Hematopoietic multipotent progenitor cell (in vitro differentiated cells): ENCODE measurements at regions not wholly inside any gene's neighbourhood (a gene's known extent, or its start where the extent isn't known, plus 50 kb on each side); places are given as distances from the start of the nearest gene placed in this dataset.

Experiments
- DNase-seq, 3 donors: peaks; one replicate each; pipeline ENCODE4 v3.0.0-alpha.2; 2011 to 2015; ENCODE audit warnings: low read depth in 2 of 3, low spot score in 2 of 3

DNA sequence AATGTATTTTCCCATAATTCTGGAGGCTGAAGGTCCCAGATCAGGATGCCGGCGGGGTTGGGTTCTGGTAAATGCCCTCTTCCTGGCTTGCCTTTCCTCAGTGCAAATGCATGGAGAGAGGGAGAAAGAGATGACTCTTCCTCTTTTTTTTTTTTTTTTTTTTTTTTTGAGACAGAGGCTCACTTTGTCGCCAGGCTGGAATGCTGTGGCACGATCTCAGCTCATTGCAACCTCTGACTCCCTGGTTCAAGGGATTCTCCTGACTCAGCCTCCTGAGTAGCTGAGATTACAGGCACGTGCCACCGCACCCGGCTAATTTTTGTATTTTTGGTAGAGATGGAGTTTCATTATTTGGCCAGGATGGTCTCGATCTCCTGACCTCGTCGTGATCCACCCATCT, 300.0 kb upstream of the TAS2R1 start:
- no peak for DNase-seq

DNA sequence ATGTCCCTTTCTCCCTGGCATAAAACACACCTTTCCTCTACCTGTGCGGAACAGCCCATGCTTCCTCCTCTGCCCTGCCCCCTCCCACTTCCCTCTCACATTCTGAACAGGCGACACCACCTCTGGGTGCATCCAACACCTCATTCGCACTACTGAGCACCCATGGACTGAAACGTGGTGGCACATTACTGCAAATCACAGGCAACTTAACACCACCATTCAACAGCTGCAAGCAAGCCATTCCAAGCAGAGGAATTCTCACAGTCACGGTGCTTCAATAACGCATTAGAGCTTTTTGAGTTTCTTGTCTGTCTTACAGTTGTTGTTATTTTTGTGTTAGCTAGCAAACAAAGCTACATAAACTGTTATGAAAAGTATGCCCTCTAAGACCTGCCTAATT, 298.2 kb upstream of the TAS2R1 start:
- no peak for DNase-seq

DNA sequence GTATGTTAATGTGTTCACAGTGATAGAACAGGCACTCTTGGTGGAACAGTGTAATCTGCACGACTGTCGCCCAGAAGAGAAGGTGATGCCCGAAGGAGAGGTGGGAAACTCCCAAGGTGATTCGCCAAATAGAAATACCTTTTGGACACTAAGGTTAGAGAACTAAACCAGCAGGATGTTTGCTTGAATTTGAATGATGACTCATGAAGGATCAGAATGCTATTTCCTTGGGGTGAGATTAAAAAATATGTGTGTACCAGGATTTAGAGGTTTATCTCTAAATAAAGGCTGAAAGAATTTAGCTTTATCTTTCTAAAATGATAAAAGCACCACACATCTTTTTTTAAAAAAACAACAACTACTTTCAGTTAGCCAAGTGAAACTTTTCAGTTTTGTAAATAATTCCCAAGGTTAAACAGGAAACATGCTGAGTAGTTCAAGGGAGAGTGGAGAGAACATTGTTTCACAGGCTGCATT, 297.4 kb upstream of the TAS2R1 start:
- no peak for DNase-seq

DNA sequence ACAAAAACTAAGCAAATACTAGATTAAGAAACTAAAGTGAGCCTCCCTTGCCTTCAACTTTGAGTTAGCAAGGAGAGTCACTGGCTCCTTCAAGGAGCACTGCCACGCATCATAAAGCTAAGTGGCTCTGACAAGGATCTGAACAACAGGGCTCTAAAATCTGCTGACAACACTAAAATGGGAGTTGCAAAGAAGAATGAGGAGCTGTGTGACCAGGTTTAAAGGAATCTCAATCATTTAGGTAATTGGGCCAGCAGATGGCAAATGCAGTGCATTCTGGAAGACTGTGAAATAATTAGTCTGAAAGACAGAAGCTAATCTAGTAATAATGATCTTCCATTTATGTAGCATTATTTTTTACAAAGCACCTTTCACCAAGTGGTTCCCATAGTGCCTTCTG, 297.0 kb upstream of the TAS2R1 start:
- DNase-seq: no peak

DNA sequence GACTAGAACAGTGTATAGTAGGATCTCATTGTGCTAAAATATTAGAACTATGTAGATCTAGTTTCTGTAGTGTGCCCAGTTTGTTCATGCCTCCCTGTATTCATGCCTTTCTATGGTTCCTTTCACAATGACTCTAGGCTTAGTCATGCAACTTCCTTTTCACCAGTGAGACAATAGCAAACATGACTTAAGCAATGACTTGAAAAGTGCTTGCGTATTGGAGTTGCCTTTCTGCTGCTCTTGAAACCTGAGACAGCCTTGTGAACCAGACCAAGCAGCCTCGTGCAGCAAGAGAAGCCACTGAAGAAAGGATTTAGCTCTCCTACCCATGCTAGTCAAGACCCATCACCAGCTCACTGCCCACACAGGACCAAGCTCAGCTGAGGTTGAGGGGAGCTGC, 294.5 kb upstream of the TAS2R1 start:
- no peak for DNase-seq

DNA sequence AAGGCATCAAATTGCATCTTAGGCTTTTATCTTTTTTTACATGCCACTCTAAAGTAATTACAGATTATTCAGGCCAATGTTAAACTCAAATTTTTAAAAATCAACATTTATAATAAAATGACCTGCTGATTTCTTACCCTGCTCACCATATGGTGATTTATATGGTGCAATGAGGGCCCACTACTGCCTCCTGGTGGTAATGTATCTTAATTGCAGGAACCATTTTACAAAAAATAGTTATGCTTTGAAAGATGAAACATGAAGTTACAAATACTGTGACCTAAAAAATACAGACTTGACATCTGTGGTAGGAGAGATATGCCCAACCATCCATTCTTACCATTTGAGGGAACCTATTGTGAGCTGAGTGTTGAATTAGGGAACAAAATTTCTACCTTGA, 292.6 kb upstream of the TAS2R1 start:
- no peak for DNase-seq

DNA sequence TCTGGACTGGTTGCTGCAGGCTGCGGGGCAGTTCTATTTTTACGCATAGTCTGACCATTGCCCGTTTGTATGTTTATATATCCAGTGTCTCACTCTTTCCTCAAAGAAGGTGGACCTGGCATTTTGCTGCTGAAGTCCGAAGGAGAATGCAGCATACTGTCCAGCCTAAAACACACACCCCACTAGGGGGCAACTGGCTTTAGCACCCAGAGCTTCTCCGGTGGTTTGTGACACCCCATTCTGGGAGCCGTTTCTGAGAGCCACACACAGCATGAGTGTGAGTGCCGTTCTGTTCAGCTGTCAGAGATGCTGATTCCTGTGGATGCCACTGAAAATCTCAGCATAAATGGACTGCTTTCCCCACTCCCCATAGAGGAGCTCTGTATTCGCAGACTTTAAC, 290.5 kb upstream of the TAS2R1 start:
- DNase-seq: no peak

DNA sequence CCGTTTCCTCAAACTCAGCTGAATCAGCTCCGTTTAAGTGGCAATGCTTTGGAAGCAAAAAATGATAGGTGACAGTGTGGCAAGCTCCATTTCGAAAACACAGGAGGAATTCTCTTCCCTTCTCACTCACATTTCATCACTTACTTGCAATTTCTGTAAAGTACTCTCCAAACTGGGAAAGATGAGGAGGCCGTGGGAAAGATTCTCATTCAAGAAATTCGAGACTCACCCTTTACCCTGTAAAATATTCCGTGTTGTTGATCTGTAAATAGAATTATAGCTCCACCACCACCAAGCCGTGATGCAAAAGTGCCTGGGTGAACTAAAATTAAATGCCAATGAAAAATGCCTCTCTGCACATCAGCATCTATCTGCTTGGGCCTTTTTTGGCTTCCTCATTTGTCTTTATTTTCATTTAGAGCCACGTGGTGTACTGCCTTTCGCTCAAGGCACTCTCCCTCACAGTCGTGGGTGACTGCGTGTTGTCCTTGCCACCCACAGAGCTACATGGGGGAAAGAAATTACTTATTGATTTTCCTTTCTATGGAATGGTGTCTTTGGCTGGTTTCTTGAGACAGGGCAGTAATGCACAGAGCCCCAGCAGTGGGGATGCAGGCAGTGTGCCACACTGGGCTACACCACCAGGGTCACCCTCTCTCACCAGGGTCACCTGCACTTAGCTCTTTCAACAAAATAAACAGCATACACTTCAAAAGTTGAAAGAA, 289.3 kb upstream of the TAS2R1 start:
- DNase-seq: no peak

DNA sequence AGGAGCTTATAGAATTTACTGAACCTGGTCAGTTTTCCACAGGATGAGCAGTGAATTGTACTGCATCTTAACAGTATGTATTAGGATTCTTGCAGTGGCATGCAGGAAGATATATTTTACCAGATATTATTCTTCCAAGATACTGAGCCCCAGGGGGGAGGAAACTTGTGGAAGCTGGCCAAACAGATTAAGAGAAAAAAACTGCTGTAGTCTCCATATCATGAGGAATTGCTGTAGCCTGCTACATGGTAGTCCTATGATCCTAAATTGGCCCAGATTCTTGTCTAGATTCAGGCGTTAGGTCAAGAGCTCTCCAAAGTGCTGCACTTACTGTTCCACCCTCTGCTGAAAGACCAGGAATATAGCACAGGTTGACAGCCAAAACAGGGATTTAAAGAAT, 275.5 kb upstream of the TAS2R1 start:
- DNase-seq: no peak

DNA sequence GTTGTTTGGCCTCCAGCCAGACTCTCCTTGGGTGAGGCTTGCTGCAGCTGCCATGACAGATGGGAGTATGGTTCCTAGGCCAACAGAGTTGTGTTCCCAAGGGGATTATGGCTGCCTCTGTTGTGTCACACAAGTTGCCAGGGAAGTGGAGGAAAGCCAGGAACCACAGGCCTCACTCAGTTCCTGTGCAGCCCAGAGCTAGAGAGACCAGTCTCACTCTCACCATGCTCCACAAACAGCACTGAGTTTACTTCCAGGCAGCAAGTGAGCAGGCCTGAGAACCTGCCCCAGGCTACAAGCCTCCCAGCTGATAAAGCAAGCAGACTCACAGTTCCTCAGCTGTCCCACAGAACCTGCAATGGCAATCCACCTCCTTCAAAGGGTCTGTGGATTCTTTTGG, 273.6 kb upstream of the TAS2R1 start:
- DNase-seq: no peak

DNA sequence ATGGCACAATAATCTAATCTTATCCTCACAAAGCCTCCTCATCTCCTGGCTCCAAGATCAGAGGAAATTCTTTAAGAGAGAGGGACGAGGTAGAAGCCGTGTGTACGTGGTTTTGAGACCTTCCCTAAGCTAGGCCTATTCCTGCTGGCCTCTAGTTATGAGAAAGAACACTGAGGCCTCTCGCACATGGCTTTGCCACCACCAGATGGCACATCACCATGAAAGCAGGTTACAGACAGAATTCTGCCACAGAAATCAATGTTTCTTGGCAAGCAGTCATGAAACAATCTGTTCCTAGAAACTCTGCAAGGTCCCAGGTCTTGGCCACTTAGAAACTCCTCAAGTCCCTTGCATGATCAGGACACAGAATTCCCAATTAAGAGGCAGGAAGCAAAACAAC, 268.2 kb upstream of the TAS2R1 start:
- peak in 1 of 3 donors; percentile 1 for DNase-seq

DNA sequence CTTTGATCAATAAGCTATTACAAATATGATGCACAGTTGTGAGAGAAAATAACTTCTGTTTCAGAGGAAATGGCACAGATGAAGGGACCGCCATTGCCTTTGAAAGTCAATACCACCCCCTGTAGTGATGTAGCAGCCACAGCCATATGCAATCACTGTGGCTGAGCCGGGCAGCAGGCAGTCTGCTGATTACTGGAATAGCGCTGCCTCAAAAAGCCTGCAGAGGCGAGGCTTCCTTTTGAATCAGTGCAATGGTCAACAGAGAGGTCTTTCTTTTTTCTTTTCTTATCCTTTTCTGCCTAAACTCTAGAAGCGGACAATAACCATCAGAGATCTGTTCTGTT, 265.1 kb upstream of the TAS2R1 start:
- no peak for DNase-seq

DNA sequence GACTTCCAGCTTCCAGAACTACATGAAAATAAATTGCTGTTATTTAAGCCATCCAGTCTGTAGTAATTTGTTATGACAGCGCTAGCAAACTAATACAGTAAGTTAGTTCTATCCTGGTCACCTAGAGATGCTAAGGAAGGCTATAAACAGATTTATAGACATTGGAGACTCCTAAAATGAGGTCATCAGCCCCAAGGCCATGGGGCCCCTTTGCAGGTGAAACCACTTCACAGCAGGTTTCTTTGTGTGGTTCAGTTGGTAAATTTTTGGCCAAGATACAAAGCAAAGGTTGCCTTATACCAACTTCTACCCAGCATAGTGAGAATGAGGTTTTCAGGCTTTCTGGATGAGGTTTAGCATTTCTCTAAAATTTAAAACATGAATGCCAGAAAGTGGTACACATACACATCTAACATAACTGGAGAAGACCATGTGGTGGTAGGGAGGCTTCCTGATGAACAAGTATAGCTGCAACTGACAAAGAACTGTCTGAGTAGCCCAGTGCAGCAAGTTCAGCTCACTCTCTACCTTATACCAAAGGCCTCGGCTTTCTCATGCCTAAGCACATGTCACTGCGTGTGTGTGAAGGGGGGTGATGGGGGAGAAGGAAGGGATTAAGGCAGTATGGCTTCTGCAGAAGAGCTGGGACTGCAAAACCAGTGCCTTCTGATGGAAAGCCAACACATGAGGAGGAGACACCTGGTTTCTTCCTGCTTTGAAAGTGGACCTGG, 264.6 kb upstream of the TAS2R1 start:
- no peak for DNase-seq

DNA sequence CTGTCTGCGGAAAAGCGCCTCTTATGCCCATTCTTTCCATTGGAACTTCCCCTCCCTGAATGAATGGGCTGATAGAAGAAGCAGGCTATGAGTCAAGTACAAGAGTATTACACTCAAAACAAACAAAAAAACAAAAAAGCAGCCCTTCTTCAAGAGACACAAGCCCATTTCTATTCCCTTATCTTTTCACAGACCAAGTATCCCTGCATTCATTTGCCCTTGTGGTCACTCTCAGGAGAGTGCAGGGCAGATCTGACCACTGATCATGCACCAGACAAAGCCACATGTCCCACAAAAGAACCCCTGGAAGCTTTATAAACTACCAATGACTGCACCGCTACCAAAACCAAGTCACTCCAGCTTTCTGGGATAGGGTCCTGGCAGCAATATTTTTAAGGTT, 262.5 kb upstream of the TAS2R1 start:
- DNase-seq: no peak

DNA sequence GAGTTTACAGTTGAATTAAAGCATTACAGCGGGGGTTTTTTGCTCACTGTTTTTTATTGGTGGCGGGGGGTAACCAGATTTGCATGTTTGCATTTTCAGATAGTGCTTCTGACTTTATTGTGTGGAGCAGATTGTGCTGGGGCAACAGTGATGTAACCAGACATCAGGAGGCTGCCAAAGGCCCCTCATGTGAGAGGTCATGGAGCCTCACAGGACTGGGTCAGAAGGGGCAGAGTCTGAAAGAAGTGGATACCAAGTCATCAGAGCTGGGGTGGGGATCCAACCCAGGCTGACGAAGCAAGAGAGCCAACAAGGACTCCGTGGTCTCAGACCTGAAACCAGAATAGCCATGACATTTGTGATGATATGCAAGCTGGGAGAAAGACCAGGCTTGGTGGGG, 259.4 kb upstream of the TAS2R1 start:
- no peak for DNase-seq

DNA sequence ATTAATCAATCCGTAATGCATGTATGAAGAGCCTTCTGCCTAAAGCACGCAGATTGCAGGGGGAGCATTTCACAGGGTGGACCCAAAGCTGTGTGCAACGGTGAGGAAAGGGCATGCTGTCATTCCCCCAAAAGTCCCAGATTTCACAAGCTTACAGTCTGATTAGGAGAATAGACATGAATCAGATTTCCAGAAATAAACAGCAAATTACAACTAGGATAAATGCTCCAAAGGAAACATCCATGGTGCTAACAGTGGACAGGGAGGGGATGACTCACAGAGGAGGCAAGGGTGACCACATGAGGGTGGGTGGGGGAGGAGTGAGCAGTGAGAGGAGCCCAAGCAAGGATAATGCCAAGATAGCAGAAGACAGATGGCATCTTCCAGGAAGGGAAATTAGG, 258.4 kb upstream of the TAS2R1 start:
- DNase-seq: no peak

DNA sequence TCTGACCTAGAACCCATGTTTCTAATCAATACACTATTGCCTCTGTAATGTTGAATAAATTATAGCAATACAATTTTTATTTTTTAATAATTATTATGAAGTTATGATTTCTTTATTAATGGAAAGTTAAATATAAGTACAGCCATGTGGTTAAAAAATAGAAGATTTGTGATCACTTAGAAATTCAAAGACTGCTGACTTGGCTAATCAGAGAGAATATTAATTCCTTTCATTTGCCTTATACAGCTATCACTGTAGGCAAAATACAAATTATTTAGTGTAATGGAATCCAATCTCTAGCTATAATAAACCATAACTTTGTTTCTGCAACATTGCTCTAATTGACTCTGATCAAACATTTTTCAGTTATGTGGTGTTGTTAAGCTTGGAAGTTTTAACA, 255.0 kb upstream of the TAS2R1 start:
- DNase-seq: no peak

DNA sequence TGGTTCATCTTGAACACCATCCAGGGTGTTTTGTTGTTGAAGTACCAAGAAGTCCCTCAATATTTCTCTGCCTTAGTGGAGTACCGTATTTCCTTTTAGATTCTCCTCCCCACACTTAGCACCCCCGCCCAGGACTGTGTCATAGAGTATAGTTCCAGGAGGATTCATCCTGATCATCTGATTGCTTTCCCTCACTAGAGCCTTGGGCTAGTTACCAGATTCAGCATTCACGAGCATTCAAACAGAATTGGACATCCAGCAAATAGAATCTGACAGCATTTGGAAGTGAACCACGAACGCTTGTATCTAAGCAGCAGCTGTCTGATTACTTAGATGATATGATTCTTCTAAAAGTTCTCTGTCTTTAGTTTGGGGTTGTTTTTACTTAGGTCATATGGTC, 248.1 kb upstream of the TAS2R1 start:
- no peak for DNase-seq

DNA sequence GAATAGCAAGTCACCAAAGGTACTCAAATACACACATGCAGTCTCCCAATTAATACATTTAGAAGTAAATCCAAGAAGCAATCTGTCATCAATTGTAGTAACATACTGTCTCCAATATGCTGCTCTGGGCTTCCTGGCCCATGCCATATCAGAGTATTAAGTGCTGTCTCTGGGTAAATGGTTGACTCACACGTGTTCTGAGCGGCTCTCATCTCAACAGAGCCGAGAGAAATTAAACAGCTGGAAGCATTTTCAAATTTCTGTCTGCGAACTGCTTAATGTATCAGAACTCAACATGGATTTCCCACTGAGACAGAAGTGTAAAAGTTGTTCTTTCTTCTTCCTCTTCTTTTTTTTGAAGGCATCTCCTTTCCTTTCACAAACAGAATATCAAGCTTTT, 247.3 kb upstream of the TAS2R1 start:
- no peak for DNase-seq

DNA sequence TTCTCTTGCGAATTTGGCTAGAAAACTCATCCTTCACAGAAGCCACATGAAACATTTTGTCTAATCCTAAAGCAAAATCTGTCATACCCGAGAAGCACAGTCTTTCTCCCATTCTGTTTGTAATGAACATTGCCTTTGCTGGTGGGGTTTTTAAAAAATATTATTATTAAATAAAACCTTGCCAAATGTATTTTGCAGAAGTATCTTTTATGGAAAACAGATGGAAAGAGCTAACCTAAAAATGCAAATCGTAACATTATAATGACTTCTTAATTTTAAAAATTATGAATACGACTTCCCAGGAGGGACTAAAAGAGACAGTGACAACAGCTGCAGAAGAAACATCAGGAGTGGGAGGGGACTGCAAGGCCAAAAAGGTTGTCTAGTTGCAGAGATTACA, 246.3 kb upstream of the TAS2R1 start:
- no peak for DNase-seq

DNA sequence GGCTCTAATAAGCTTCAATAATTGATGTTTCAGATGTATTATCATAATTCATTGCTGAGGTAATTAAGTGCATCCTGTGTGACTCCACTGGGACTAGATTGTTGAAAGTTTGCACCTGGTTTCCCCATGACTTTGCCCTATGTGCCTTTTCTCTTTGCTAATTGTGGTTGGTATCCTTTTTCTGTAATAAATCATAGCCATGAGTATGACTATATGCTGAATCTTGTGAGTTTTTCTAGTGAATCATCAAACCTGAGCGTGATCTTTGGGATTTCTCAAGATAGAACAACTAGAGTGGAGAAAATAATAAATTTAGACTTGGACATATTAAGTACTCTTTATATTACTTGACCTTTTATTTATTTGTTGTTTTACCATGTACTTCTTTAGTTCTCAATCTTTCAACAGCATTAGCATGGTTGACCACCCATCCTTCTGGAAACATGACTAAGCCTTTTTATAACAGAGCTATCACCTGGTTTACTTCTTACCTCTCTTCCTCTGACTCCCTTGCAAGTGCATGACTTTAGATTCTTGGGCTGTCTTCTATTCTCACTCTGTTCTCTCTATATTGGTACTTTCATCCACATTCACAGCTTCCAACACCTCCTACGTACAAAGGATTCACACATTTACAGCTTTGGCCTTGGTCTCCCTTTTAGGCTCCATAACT, 239.6 kb upstream of the TAS2R1 start:
- no peak for DNase-seq

DNA sequence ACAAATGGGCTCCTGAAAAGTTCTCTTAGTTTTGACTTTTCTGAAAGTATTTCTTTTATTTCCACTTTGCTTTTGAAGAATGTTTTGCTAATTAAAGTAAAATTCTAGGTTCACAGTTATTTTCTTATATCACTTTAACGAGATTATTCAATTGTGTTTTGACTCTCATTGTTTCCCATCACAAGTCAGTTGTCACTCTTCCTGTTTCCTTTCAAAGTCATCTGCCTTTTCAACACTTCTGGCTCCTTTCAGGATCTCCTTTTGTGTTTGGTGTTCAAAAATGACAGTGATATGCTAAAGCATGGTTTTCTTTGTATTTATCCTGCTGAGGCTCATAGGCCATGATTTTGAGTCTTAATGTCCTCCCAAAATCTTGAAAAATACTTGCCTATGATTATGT, 235.4 kb upstream of the TAS2R1 start:
- no peak for DNase-seq
